ENCODE measurements at regions not wholly inside any gene's neighbourhood (a gene's known extent, or its start where the extent isn't known, plus 50 kb on each side); places are given as distances from the start of the nearest gene placed in this dataset.

GRCh38 chr1:186757851-186758250 lies 70.9 kb upstream of the PLA2G4A start:
- TF ChIP-seq POLR2A (IDR thresholded peaks at IDR 0.05; ENCODE audit: low read depth, low read length) (no peak), POLR2AphosphoS5 (IDR thresholded peaks at IDR 0.05; ENCODE audit: low read depth, low read length) (no peak)

Data from GM12892 (cell line).